Ectodermal cell (in vitro differentiated cells): ENCODE measurements at regions not wholly inside any gene's neighbourhood (a gene's known extent, or its start where the extent isn't known, plus 50 kb on each side); places are given as distances from the start of the nearest gene placed in this dataset.

Experiments
- H3K27ac ChIP-seq: 2 replicates; pipeline ENCODE4 v1.7.0; 2013; ENCODE audit warnings: mild to moderate bottlenecking, low read depth, low read length; ENCODE audit not compliant: insufficient read depth, poor library complexity, severe bottlenecking
- H3K27me3 ChIP-seq: 2 replicates; pipeline ENCODE4 v1.7.0; 2013; ENCODE audit warnings: mild to moderate bottlenecking, low read length; ENCODE audit not compliant: insufficient read depth, control insufficient read depth, poor library complexity, severe bottlenecking
- H3K36me3 ChIP-seq: one replicate; pipeline ENCODE4 v1.7.0; 2013; ENCODE audit warnings: low read length; ENCODE audit not compliant: control insufficient read depth, insufficient read depth
- H3K4me1 ChIP-seq: one replicate; pipeline ENCODE4 v1.7.0; 2013; ENCODE audit warnings: low read length; ENCODE audit not compliant: control insufficient read depth, insufficient read depth
- H3K4me3 ChIP-seq: 2 replicates; pipeline ENCODE4 v1.7.0; 2013; ENCODE audit warnings: low read depth, low read length, control low read depth; ENCODE audit not compliant: insufficient read depth
- H3K9me3 ChIP-seq: 2 replicates; pipeline ENCODE4 v1.7.0; 2013; ENCODE audit warnings: mild to moderate bottlenecking, low read length, moderate library complexity; ENCODE audit not compliant: control insufficient read depth
- WGBS, 2 experiments: methylation state at CpG; one replicate each; pipeline ENCODE4 v1.1.7; 2013; ENCODE audit warnings: missing lambda C conversion rate in 2 of 2; 5-methylcytosine and 5-hydroxymethylcytosine counted together

- Histone ChIP-seq H3K4me3 (no peak overlapping the region), H3K4me1 (no peaks in the 10 kb centered on the region), H3K27ac (no peak overlapping the region), H3K27me3 (no peaks in the 10 kb centered on the region), H3K36me3 (no peaks in the 10 kb centered on the region), H3K9me3 (no peaks in the 10 kb centered on the region)
- 95 to 97% methylated on average over 2 of the region's 2 CpGs for WGBS, 2 experiments
These were observed 166.1 kb upstream of the SERP2 start for GRCh38 chr13:44207476-44207875.

GRCh38 chr13:44210525-44210924, 163.1 kb upstream of the SERP2 start:
- no peaks in the 10 kb centered on the region for H3K27me3 ChIP-seq
- no peaks in the 10 kb centered on the region for H3K4me1 ChIP-seq
- H3K36me3 ChIP-seq = no peaks in the 10 kb centered on the region
- no peak overlapping the region for H3K27ac ChIP-seq
- 94 to 95% methylated on average over 1 to 2 of the region's 2 CpGs for WGBS, 2 experiments
- H3K4me3 ChIP-seq = no peak overlapping the region
- no peaks in the 10 kb centered on the region for H3K9me3 ChIP-seq

DNA sequence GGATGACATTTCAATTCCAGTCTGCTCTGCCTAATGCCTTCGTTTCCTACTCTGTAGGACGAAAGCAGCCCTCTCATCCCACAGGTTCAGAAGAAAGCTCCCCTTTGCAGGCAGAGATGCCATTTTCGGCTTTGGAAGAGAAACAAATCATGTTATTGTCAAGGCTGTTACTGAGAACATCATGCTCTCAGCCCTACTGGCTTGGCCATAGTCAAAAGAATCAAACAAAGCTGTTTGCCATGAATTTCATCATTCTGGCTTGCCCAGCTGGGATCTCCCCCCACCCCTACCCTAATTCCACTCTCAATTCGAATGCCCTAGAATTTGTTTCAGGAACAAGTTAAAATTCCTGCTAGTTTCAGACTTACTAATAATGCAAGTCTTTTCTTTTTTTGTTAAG, 162.3 kb upstream of the SERP2 start:
- no peaks in the 10 kb centered on the region for H3K36me3 ChIP-seq
- no peak overlapping the region for H3K27ac ChIP-seq
- H3K4me3 ChIP-seq = no peak overlapping the region
- H3K9me3 ChIP-seq = no peaks in the 10 kb centered on the region
- H3K4me1 ChIP-seq = no peaks in the 10 kb centered on the region
- WGBS, 2 experiments = 85 to 88% methylated on average over 4 of the region's 4 CpGs
- no peaks in the 10 kb centered on the region for H3K27me3 ChIP-seq

DNA sequence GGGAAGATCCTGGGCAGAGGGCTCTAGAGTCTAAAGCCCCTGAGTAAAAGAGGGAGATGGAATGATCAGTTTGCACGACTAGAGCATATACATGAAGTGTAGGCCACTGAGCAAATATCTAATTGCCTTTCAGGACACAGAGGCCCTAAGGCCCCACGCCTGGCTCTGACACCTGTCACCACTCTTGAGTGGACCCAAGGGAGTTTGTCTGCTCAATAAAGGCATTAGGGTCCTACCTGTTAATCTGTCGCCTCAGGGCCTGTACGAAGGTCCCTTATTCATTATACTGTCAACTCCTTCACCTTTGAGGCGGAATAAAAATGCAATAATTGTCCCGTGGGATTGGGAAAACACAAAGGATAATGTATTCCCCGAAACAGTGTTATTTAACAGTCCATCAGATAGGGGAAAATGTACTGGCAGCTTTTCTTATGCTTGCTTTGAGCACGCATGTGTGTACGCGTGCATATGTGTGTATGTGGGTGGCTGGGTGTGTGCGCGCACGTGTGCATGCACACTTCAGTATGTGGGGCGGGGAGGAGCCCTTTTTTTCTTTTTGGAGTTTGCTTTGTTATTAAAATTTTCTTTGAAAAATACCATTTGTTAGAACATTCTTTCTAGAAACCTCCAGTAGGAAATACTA, 161.8 kb upstream of the SERP2 start:
- 88 to 92% methylated on average over 13 of the region's 14 CpGs for WGBS, 2 experiments
- H3K36me3 ChIP-seq = no peaks in the 10 kb centered on the region
- no peaks in the 10 kb centered on the region for H3K9me3 ChIP-seq
- H3K4me1 ChIP-seq = no peaks in the 10 kb centered on the region
- no peak overlapping the region for H3K27ac ChIP-seq
- no peak overlapping the region for H3K4me3 ChIP-seq
- H3K27me3 ChIP-seq = no peaks in the 10 kb centered on the region

DNA sequence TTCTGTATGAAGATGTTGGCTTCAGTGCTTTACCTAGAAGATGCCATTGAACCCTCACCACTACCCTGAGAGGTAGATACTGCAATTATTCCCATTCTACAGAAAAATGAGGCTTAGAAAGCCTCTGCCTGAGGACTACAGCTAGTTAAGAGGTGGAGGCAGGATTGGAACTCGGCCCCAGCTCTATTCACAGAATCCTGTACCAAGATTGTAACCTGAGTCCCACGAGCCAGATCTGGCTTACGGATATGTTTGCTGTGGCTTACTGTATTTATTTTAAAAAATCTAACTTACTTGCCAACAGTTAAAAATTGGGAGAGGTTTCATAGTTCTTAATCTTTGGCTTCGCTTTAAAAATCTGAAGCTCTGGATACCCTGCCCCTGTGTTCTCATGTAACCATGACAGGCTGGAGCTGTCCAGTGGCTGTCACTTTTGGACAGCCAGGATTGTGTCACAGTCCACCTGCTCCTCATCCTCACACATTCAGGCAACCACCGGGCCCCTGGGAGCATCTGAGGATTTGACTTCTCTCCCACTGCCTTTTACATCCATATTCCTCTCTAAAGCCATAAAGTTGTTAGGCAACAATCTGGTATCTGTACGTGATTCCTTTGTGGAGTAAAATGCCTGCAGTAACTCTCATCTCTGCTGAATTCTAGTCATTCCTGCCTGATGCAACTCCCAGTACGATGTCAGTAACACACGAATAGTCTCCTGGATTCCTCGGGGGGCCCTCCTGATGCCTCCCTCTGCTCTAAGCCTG, 160.8 kb upstream of the SERP2 start:
- H3K27me3 ChIP-seq = no peaks in the 10 kb centered on the region

DNA sequence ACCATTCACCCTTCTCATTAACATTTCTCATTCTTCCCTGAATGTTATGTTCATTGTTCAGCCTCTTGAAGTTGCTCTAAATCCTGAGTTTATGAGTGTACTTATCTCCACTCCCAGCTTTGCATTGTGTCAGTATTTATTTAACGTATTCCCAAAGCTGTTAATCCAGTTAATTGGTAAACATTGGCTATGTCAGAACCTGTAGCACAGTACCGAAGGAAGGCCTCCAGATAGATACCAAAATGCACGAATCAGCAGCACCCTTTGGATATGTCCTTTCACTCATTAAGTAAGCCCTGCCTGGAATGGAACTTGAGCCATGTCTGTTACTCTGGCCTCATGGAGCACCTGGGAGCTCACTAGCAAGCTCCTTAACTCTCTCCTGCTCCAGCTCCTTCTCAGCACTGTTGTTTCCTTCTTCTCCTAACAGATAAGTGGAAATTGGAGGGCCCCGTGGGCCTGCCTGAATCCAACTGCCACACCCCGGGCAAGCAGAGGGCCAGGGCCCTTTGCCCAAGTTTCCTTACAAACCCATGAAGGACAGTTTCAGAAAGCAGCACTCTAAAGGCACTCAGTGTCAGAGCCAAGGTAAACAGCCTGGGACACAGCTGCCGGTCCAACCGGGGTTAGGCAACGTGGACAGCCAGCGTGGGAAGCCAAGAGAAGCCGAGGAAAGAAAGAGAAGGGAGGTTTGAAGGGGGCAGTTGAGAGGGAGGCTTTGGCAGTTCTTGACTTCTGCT, 155.0 kb upstream of the SERP2 start:
- H3K4me1 ChIP-seq = peaks cover 16% of the 10 kb centered on the region
- 91 to 92% methylated on average over 10 of the region's 10 CpGs for WGBS, 2 experiments
- no peak overlapping the region for H3K4me3 ChIP-seq
- no peaks in the 10 kb centered on the region for H3K9me3 ChIP-seq
- H3K27ac ChIP-seq = no peak overlapping the region
- H3K36me3 ChIP-seq = no peaks in the 10 kb centered on the region
- H3K27me3 ChIP-seq = no peaks in the 10 kb centered on the region

More for the DNA sequence above, 160.8 kb upstream of the SERP2 start:
- Histone ChIP-seq H3K4me1 (no peaks in the 10 kb centered on the region), H3K4me3 (no peak overlapping the region), H3K27ac (no peak overlapping the region), H3K36me3 (no peaks in the 10 kb centered on the region), H3K9me3 (no peaks in the 10 kb centered on the region)
- 80 to 82% methylated on average over 9 of the region's 9 CpGs for WGBS, 2 experiments

GRCh38 chr13:44219577-44220548, 153.8 kb upstream of the SERP2 start:
- Histone ChIP-seq H3K36me3 (no peaks in the 10 kb centered on the region), H3K4me1 (peaks cover 16% of the 10 kb centered on the region), H3K4me3 (no peak overlapping the region), H3K27me3 (no peaks in the 10 kb centered on the region), H3K27ac (no peak overlapping the region), H3K9me3 (no peaks in the 10 kb centered on the region)
- 93% methylated on average over 13 of the region's 13 CpGs for WGBS, 2 experiments

- Histone ChIP-seq H3K27me3 (no peaks in the 10 kb centered on the region), H3K4me1 (peaks cover 16% of the 10 kb centered on the region), H3K36me3 (no peaks in the 10 kb centered on the region), H3K9me3 (no peaks in the 10 kb centered on the region), H3K4me3 (no peak overlapping the region), H3K27ac (no peak overlapping the region)
- WGBS, 2 experiments = 71 to 80% methylated on average over 3 of the region's 3 CpGs
These were observed 152.7 kb upstream of the SERP2 start for GRCh38 chr13:44220948-44221347.

DNA sequence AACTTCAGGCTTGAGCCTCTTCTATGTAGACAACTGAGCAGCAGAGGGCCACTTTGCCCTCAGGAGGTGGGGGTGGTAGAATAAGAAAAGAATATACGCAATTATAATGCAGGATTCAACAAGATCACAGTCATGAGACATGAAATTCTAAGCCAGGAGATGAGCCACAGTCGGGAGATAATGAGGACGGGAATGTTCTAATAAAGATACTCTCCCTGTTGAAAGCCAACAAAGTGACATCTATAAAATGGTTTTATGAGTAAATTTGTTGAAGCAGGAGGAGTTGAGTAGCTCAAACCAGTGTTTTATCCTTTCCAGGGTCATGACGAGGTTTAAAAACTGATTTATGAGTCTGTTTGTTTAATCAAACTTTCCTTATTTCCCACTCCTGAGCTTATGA, 152.0 kb upstream of the SERP2 start:
- H3K4me3 ChIP-seq = no peak overlapping the region
- no peaks in the 10 kb centered on the region for H3K27me3 ChIP-seq
- H3K36me3 ChIP-seq = no peaks in the 10 kb centered on the region
- H3K4me1 ChIP-seq = peaks cover 16% of the 10 kb centered on the region
- no peaks in the 10 kb centered on the region for H3K9me3 ChIP-seq
- H3K27ac ChIP-seq = no peak overlapping the region
- 93 to 96% methylated on average over 4 of the region's 4 CpGs for WGBS, 2 experiments
